22Rv1 (cell line): ENCODE measurements at regions not wholly inside any gene's neighbourhood (a gene's known extent, or its start where the extent isn't known, plus 50 kb on each side); places are given as distances from the start of the nearest gene placed in this dataset.

Source experiments
- CTCF ChIP-seq: fragments of 450-650 bp; IDR thresholded peaks from 2 replicates; pipeline ENCODE4 v1.5.1; 2017; ENCODE audit warnings: mild to moderate bottlenecking
- ZFX ChIP-seq: fragments of 450-650 bp; IDR thresholded peaks from 2 replicates; pipeline ENCODE4 v1.6.1; 2017; ENCODE audit warnings: antibody characterized with exemption, borderline replicate concordance

- TF ChIP-seq CTCF = no peak
- TF ChIP-seq ZFX = no peak
Observed at GRCh38 chr11:71356904-71357303, 91.3 kb downstream of the DHCR7 start.
